ENCODE measurements at regions not wholly inside any gene's neighbourhood (a gene's known extent, or its start where the extent isn't known, plus 50 kb on each side); places are given as distances from the start of the nearest gene placed in this dataset.

- Histone ChIP-seq H3K27me3 (replicated peaks) (no peaks in the 10 kb centered on the region), H3K27ac (no peak overlapping the region), H3K4me3 (ENCODE audit: low read depth, low read length) (no peak overlapping the region), H3K36me3 (replicated peaks) (no peaks in the 10 kb centered on the region)
- DNase-seq = no peak
- TF ChIP-seq CTCF (IDR thresholded peaks at IDR 0.05; ENCODE audit: low read depth, low read length, missing control alignments) = no peak
- in situ Hi-C loops (cut with HindIII; ENCODE audit: low pct_ligation_motif_present, low sequenced_read_pairs) = no loop called here
Observed at GRCh38 chr12:17853054-17853453, 236.9 kb downstream of the RERGL start.

GRCh38 chr12:17841496-17841895, 248.5 kb downstream of the RERGL start:
- no peak for DNase-seq
- Histone ChIP-seq H3K4me3 (ENCODE audit: low read depth, low read length) (no peak overlapping the region), H3K36me3 (replicated peaks) (no peaks in the 10 kb centered on the region), H3K27me3 (replicated peaks) (no peaks in the 10 kb centered on the region), H3K27ac (no peak overlapping the region)
- in situ Hi-C loops (cut with HindIII; ENCODE audit: low pct_ligation_motif_present, low sequenced_read_pairs) = no loop called here
- TF ChIP-seq CTCF (IDR thresholded peaks at IDR 0.05; ENCODE audit: low read depth, low read length, missing control alignments) = no peak

- in situ Hi-C loops (cut with HindIII; ENCODE audit: low pct_ligation_motif_present, low sequenced_read_pairs) = no loop called here
Observed at GRCh38 chr12:17829813-17830212, 260.2 kb downstream of the RERGL start.

GRCh38 chr12:17818931-17819330, 271.1 kb downstream of the RERGL start:
- TF ChIP-seq CTCF (IDR thresholded peaks at IDR 0.05; ENCODE audit: low read depth, low read length, missing control alignments) = no peak
- DNase-seq = no peak
- no peak overlapping the region for H3K27ac ChIP-seq
- no peaks in the 10 kb centered on the region for H3K36me3 ChIP-seq (replicated peaks)
- no peaks in the 10 kb centered on the region for H3K27me3 ChIP-seq (replicated peaks)
- in situ Hi-C loops (cut with HindIII; ENCODE audit: low pct_ligation_motif_present, low sequenced_read_pairs) = no loop called here
- no peak overlapping the region for H3K4me3 ChIP-seq (ENCODE audit: low read depth, low read length)

More at GRCh38 chr12:17829813-17830212, 260.2 kb downstream of the RERGL start:
- no peaks in the 10 kb centered on the region for H3K36me3 ChIP-seq (replicated peaks)
- TF ChIP-seq CTCF (IDR thresholded peaks at IDR 0.05; ENCODE audit: low read depth, low read length, missing control alignments) = no peak
- DNase-seq = no peak
- no peak overlapping the region for H3K27ac ChIP-seq
- no peak overlapping the region for H3K4me3 ChIP-seq (ENCODE audit: low read depth, low read length)
- no peaks in the 10 kb centered on the region for H3K27me3 ChIP-seq (replicated peaks)

GRCh38 chr12:17810399-17810798, 279.6 kb downstream of the RERGL start:
- in situ Hi-C loops (cut with HindIII; ENCODE audit: low pct_ligation_motif_present, low sequenced_read_pairs) = no loop called here
- no peaks in the 10 kb centered on the region for H3K27me3 ChIP-seq (replicated peaks)

More at GRCh38 chr12:17810399-17810798, 279.6 kb downstream of the RERGL start:
- H3K4me3 ChIP-seq (ENCODE audit: low read depth, low read length) = no peak overlapping the region
- TF ChIP-seq CTCF (IDR thresholded peaks at IDR 0.05; ENCODE audit: low read depth, low read length, missing control alignments) = no peak
- no peaks in the 10 kb centered on the region for H3K36me3 ChIP-seq (replicated peaks)
- DNase-seq = no peak
- H3K27ac ChIP-seq = no peak overlapping the region

All from brain microvascular endothelial cell (primary cell).